GM12891 (cell line): ENCODE measurements at regions not wholly inside any gene's neighbourhood (a gene's known extent, or its start where the extent isn't known, plus 50 kb on each side); places are given as distances from the start of the nearest gene placed in this dataset.

ENCODE experiments used
- DNase-seq: peaks from one replicate; pipeline ENCODE4 v3.0.0; 2011; ENCODE audit warnings: low spot score; ENCODE audit not compliant: insufficient read length
- FAIRE-seq: peaks from 2 replicates; lab custom pipeline; 2011; peaks lifted over from hg19 to GRCh38; lab: Jason Lieb, UNC
- PAX5 ChIP-seq: IDR thresholded peaks from 2 replicates; pipeline ENCODE4 v1.6.1; 2011; ENCODE audit warnings: low read length, moderate library complexity, mild to moderate bottlenecking; ENCODE audit not compliant: insufficient read depth, severe bottlenecking
- POLR2A ChIP-seq: IDR thresholded peaks from 2 replicates; pipeline ENCODE4 v1.6.1; 2011; ENCODE audit warnings: low read depth, low read length, control low read depth
- POLR2AphosphoS5 ChIP-seq: IDR thresholded peaks from 2 replicates; pipeline ENCODE4 v1.6.1; 2011; ENCODE audit warnings: low read depth, low read length, control low read depth
- POU2F2 ChIP-seq: IDR thresholded peaks from 2 replicates; pipeline ENCODE4 v1.6.1; 2011; ENCODE audit warnings: low read depth, mild to moderate bottlenecking, control low read depth, low read length, moderate library complexity
- SPI1 ChIP-seq: IDR thresholded peaks from 2 replicates; pipeline ENCODE4 v1.6.1; 2011; ENCODE audit warnings: low read depth, low read length, control low read depth
- TAF1 ChIP-seq: IDR thresholded peaks from 2 replicates; pipeline ENCODE4 v1.6.1; 2011; ENCODE audit warnings: low read depth, low read length, control low read depth

DNA sequence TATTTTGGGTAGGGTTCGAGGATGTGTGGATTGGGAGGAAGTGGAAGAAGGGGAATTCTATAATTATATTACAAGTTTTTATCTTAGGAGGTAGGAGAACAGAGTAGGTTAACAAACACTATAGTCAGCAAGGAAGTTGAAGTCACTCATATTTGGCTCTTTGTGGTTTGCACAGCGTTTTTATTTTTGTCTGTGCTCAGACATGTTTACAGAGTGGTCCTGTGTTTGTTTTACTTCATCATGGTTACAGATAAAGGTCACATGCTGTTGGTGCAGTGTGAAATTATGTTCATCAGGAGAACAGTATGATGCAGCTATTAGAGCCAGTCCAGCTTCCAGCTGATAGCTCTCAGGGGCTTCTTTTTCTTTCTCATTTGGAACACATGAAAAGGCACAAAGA lies 299.9 kb upstream of the SFRP2 start:
- FAIRE-seq (no peak), DNase-seq (no peak)
- TF ChIP-seq POLR2A = no peak
- TF ChIP-seq PAX5 = no peak
- TF ChIP-seq SPI1 = no peak
- TF ChIP-seq POLR2AphosphoS5 = no peak
- no peak for TF ChIP-seq TAF1
- TF ChIP-seq POU2F2 = no peak

GRCh38 chr4:154086247-154086646 lies 297.4 kb upstream of the SFRP2 start:
- TF ChIP-seq TAF1 = no peak
- no peak for TF ChIP-seq POLR2A
- TF ChIP-seq POLR2AphosphoS5 = no peak
- no peak for TF ChIP-seq SPI1
- no peak for TF ChIP-seq POU2F2
- FAIRE-seq (no peak), DNase-seq (no peak)

- DNase-seq = no peak
- FAIRE-seq = no peak
- TF ChIP-seq SPI1 (no peak), POU2F2 (no peak), POLR2A (no peak), PAX5 (no peak), TAF1 (no peak), POLR2AphosphoS5 (no peak)
Measured at GRCh38 chr4:154084864-154085263, 296.0 kb upstream of the SFRP2 start.

DNA sequence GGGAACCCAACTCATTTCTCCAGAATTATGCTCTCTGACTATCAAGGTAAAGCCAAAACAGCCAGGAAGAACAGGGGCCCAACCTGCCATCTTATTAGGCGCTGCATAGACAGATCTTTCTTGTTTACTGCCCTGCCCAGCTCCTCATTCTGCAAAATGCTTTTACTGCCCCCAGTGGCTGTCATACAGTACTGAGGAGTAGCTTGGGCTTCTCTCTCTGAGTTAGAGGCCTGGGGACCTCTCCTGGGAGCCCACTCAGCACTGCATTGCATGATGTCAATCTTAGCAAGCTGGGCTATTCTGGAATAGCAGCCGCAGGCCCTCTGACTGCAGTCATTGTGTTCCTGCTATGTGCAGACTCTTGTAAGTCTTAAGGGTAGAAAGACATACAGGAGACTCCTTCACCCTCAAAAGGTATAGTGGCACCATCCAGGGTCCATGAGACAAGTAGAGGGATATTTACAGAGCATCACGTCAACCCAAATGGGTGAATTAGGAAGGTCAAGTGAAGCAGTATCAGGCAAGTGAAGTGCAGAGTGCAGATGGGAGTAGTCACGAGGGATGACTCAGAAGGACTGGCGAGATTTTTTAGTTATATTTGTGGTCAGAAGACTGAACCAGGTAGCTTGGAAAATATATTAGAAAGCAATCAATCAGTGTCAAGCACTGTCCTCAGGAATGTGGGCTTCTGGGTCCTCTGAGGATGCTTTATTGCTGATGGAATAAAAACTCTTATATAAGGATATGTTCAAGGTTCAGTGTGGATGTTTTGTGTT lies 294.1 kb upstream of the SFRP2 start:
- DNase-seq (no peak), FAIRE-seq (no peak)
- no peak for TF ChIP-seq POLR2AphosphoS5
- no peak for TF ChIP-seq POLR2A
- TF ChIP-seq SPI1 = no peak

- no peak for TF ChIP-seq PAX5
- TF ChIP-seq POLR2A = no peak
- TF ChIP-seq POU2F2 = no peak
- TF ChIP-seq TAF1 = no peak
- no peak for TF ChIP-seq POLR2AphosphoS5
- no peak for TF ChIP-seq SPI1
- DNase-seq (no peak), FAIRE-seq (no peak)
Measured at GRCh38 chr4:154081391-154081790, 292.5 kb upstream of the SFRP2 start.

DNA sequence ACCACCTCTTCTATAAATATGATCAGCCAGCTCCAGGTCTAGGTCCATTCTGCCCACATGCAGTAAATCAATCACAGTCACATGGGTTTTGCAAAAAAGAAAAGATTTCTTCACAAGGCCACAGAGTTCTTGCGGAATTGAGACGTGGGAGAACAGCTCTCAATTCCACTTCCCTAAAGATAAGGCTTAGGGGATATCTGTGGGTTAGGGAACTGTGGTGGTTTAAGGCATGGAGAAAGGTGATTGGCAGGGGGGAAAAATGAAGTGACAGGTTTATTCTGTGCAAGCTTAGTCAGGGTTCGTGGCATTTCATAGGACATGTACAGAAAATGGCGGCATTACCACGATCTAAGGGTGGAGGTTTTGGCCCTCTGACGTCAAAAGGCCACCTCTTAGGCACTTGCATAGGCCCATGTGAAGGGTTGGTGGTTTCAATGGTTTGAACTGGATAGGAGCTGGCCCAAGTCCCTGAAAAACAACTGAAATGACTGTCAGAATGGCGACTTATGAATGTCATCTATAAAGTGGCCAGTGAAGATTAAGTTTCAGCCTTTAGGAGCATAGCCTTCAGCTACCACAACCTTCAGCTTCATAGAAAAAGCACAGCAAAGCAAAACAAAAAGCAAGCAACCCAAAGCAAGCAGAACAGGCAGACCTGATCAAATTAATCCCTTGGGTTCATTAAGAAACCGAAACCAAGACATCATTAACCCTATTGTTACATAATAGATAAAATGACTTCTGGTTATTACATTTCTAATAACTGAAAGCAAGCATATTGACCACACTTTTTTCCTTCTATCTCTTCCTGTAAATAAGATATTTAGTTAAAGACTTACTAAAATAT lies 289.8 kb upstream of the SFRP2 start:
- DNase-seq (no peak), FAIRE-seq (no peak)
- no peak for TF ChIP-seq TAF1
- no peak for TF ChIP-seq PAX5
- no peak for TF ChIP-seq POLR2A
- TF ChIP-seq POLR2AphosphoS5 = no peak
- no peak for TF ChIP-seq POU2F2

- DNase-seq (no peak), FAIRE-seq (no peak)
- TF ChIP-seq POLR2AphosphoS5 (no peak), POLR2A (no peak), SPI1 (no peak)
Measured at GRCh38 chr4:154076921-154077320, 288.0 kb upstream of the SFRP2 start.

GRCh38 chr4:154073107-154073822 lies 284.4 kb upstream of the SFRP2 start:
- DNase-seq = no peak
- FAIRE-seq = no peak
- no peak for TF ChIP-seq PAX5
- TF ChIP-seq SPI1 = no peak
- no peak for TF ChIP-seq POU2F2
- TF ChIP-seq TAF1 = no peak
- no peak for TF ChIP-seq POLR2AphosphoS5
- no peak for TF ChIP-seq POLR2A

DNA sequence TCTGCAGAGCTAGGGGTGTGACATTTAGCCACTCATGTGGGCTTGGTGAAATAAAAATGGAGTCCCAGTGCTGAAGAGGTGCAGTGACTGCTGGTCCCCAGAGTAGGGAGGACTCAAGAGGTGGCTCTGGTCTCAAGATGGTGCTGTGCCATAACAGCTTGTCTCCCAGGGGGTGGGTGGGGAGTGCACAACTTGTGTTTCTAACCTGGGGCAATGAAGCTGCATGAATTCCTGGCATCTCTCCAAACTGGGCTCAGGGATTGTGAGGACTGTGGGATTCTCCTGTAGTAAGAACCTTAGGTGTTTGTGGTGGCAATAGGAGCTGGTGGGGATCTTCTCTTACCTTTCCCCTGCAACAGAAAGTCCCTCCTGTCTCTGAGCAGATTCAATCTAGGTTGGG lies 278.9 kb upstream of the SFRP2 start:
- TF ChIP-seq POLR2A (no peak), SPI1 (no peak), TAF1 (no peak), PAX5 (no peak), POLR2AphosphoS5 (no peak), POU2F2 (no peak)
- FAIRE-seq (no peak), DNase-seq (no peak)
